ENCODE measurements at regions not wholly inside any gene's neighbourhood (a gene's known extent, or its start where the extent isn't known, plus 50 kb on each side); places are given as distances from the start of the nearest gene placed in this dataset.

DNA sequence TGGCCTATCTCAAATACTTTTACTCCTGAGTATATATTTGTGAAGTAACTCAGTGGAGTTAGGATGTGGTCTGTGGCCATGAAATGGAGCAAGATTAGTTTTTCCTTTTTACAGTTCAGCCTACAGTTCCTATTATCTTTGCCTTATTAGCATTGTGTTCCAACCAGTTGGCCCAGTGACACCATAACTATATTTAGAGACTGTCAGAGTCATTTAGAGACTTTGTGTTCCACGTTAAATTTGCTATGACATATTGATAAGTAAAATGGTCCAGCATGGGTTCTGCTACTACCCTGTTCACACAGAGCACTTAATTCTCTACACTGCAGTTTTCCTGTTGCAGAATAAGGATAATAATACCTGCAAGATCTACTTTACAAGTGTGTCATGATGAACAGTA is 68.3 kb upstream of the RAB11FIP2 start:
- no peak for TF ChIP-seq CTCF (IDR thresholded peaks at IDR 0.05)

DNA sequence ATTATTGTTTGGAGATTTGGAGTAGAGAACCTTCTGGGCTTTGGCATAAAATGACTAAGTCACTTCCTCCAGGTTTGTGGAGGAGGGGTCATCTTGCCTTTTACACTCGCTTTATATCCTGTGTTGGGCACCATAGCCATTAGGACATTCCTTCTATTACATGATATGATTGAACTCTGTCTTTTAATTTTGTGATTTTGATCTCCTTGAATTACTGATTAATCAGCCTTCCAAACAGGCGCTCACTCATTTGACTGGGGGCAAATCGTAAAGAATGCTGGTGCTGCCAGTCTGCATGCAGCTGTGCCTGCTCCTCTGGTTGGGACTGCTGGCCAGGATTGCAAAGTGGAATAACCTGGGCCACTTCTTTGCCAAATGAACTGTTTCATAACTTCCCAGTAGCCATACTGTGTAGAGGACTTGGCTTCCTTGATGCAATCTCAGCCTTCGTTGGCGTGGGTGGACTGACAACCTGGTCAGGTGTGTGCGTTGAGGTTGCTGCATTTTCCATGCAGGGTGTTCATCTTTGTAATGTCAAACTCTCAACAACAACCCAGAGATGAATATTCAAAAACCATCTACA is 65.9 kb upstream of the RAB11FIP2 start:
- no peak for TF ChIP-seq CTCF (IDR thresholded peaks at IDR 0.05)

GRCh38 chr10:118110750-118111149 is 64.0 kb upstream of the RAB11FIP2 start:
- no peak for TF ChIP-seq CTCF (IDR thresholded peaks at IDR 0.05)

DNA sequence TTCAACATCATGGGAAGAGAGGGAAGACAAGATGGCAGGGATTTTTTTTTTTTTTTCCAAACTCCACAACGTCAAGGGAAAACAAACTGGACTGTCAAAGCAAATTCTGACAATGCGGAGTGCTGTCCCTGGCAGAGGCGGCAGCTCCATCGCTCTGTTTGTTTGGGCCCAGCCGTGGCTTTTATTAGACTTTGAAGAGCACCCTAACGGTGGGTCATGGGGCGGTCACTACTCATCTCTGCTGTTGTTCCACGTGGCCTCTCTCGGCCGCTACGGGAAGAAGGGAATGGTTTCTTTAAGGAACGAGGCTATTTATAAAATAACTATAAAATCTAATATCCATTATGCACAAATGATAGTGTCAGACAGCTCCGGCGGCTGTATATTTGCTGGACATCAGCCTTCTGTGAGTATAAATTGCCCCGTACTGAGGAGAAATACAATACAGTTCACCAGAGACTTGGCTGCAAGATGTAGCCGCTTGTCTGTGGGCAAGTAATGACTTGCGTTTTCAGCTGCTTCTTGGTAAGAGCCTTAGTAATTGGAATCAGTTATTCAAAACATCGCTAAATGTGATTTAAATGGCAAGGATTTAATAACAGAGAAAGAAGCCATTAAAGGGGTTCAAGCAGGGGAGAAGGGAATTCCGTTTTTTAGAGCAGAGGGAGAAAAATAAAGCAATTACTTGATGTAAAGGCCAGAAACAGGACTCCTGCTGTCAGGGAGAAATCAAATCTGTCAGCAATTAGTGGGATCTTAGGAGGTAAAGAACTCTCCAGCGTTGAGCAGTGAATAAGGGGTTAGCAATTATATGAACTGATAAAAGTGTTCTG is 61.7 kb upstream of the RAB11FIP2 start:
- no peak for TF ChIP-seq CTCF (IDR thresholded peaks at IDR 0.05)

GRCh38 chr10:118107541-118107940 is 60.8 kb upstream of the RAB11FIP2 start:
- TF ChIP-seq CTCF (IDR thresholded peaks at IDR 0.05) = no peak

DNA sequence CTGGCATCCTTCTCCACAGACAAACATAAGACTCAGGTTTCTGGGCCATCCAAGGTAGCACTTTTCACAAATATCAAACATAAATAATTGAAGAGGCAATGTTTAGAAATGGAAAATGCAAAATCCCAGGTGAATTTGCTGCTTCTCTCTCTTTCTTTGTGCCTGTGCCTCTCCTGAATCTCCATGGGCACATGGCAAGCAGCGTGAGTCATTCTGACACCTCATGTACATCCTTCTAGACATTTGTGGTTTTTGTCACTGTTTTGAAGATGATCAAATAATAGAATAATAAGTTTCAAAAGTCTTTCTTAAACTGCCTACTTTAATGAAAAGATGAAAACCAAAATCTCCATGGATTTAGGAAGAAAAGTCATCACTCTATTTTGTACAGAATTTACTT is 60.3 kb upstream of the RAB11FIP2 start:
- TF ChIP-seq CTCF (IDR thresholded peaks at IDR 0.05) = no peak

- TF ChIP-seq CTCF (IDR thresholded peaks at IDR 0.05) = peak; percentile 60
Observed at GRCh38 chr10:118106426-118106825, 59.7 kb upstream of the RAB11FIP2 start.
